Activated CD8-positive, alpha-beta memory T cell treated with anti-CD3 and anti-CD28 coated beads, Interleukin-2, amount 50 U/mL, for 24 hours (primary cell): ENCODE measurements at regions not wholly inside any gene's neighbourhood (a gene's known extent, or its start where the extent isn't known, plus 50 kb on each side); places are given as distances from the start of the nearest gene placed in this dataset.

ENCODE experiments used
- DNase-seq: peaks from one replicate; pipeline ENCODE4 v3.0.0-alpha.2; 2020; ENCODE audit errors: extremely low read depth

DNA sequence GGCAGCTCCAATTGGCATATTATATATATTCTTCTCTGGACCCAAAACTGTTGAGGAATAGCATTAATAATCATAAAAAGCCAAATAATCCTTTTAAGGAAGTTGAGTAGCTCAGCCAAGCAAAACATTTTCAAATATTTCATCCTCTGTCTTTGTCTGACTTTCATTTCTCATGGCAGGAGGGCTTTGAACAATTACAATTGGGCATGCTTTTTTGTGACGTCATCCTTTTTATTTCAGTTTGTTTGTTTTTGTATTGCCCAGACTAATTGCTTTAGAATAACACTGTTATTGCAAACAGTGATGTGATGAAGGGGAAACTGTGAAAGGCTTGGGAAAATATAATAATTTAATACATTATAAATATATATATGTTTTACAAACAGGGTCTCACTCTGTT, 65.2 kb upstream of the MAP1B start:
- no peak for DNase-seq

- DNase-seq: no peak
Observed at GRCh38 chr5:72045692-72046091, 61.6 kb upstream of the MAP1B start.

- no peak for DNase-seq
Observed at GRCh38 chr5:72046106-72046505, 61.2 kb upstream of the MAP1B start.

GRCh38 chr5:72055636-72056035, 51.6 kb upstream of the MAP1B start:
- DNase-seq: no peak
